ENCODE measurements at regions not wholly inside any gene's neighbourhood (a gene's known extent, or its start where the extent isn't known, plus 50 kb on each side); places are given as distances from the start of the nearest gene placed in this dataset.

DNA sequence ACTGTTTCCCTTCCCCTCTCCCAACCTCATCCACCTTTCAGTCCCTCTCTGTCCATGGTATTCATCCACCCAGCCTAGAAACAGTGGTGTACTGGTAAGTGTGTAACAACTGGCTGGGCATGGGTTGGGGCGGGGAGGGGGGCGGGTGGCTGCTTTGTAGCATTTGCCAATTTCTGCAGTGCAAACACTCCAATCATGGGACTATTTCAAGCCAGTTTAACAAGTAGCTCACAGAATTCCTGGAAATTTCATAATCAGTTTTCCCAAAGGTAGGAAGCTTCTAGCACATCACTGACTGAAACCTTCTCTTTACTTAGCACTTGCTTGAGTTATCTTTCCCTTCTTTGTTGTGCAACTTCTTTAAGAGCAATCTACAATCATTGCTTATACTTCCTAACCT, 100.8 kb upstream of the WASF3 start:
- DNase-seq (ENCODE audit: low read depth, low spot score) (no peak), ATAC-seq (no peak)
- ChIA-PET POLR2A (no interaction called here), CTCF (interaction anchor here (1.4 to 1.5 kb wide), 2 partner anchors 25 to 40 kb away, joined by 3 to 5 read pairs; no protein-coding TSS in a partner anchor), RAD21 (ENCODE audit: low non-redundant PET in 1 of 2, low total read pairs in 2 of 2, uncharacterized antibody in 2 of 2, unreplicated experiment in 2 of 2) (interaction anchor here in 1 of 2 experiments (0.6 kb wide), 1 partner anchor 25 kb away, joined by 4 read pairs; no protein-coding TSS in a partner anchor)
- Histone ChIP-seq H3K4me3 (replicated peaks in 1 of 2; ENCODE audit: low read depth in 1 of 2, low read length in 2 of 2) (no peak overlapping the region), H4K20me1 (ENCODE audit: insufficient read depth) (no peaks in the 10 kb centered on the region), H3K79me2 (ENCODE audit: insufficient read depth, low read length) (no peaks in the 10 kb centered on the region), H3K9me3 (ENCODE audit: control insufficient read depth in 1 of 2, insufficient read depth in 1 of 2, low read depth in 1 of 2, low read length in 2 of 2) (no peaks in the 10 kb centered on the region), H3K4me2 (ENCODE audit: low read length) (no peak overlapping the region), H3K27me3 (ENCODE audit: insufficient read depth, low read length) (peaks cover 19% of the 10 kb centered on the region; the same call in 1 of the 2 replicates), H3K36me3 (ENCODE audit: control insufficient read depth in 1 of 2, insufficient read depth in 2 of 2, low read length in 2 of 2) (no peaks in the 10 kb centered on the region), H3K9me2 (ENCODE audit: insufficient read depth) (no peaks in the 10 kb centered on the region), H3K9ac (ENCODE audit: low read length) (no peak overlapping the region), H3K4me1 (ENCODE audit: control insufficient read depth in 1 of 2, insufficient read depth in 2 of 2, low read length in 2 of 2) (peaks cover 3 to 8% of the 10 kb centered on the region in 2 experiments; a peak in 2 of 4 replicates), H3K27ac (ENCODE audit: low read depth, low read length) (no peak overlapping the region), H2AFZ (ENCODE audit: low read depth, low read length, poor library complexity, severe bottlenecking) (no peak overlapping the region)
- no peak for TF ChIP-seq ZNF274 (IDR thresholded peaks at IDR 0.05; ENCODE audit: low read depth, low read length)
- TF ChIP-seq YY1 (IDR thresholded peaks at IDR 0.05; ENCODE audit: extremely low read depth, insufficient replicate concordance, low read depth, low read length): no peak
- no peak for TF ChIP-seq CBX3 (IDR thresholded peaks at IDR 0.05; ENCODE audit: low read depth)
- no peak for TF ChIP-seq POLR2A (IDR thresholded peaks at IDR 0.05; ENCODE audit: borderline replicate concordance, extremely low read depth, insufficient read depth, insufficient read length)
- BruUV-seq (replicated peaks): no TSS peak
- intact Hi-C loops (cut with micrococcal nuclease): no loop called here

DNA sequence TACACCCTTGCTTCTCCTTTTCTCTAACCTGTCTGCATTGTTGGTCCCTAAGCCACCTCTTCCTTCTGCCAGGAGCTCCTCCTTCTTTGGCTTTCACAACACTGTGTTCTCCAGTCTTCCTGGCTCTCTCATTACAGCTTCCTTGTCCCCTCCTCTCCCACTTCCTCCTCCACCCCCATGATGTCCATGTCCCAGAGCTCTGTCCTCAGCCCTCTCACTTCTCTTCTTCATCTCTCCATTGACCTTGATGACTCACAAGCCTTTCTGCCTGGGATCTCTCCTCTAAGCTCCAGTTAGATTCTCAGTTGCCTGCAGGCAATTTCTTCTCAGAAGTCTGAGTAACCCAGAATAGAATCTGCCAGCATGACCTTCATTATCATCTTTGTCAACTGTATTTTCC, 100.3 kb upstream of the WASF3 start:
- no peaks in the 10 kb centered on the region for H4K20me1 ChIP-seq (ENCODE audit: insufficient read depth)

More for the DNA sequence above, 100.3 kb upstream of the WASF3 start:
- BruUV-seq (replicated peaks): no TSS peak
- peaks cover 22% of the 10 kb centered on the region; the same call in 1 of the 2 replicates for H3K27me3 ChIP-seq (ENCODE audit: insufficient read depth, low read length)
- ChIA-PET RAD21 (ENCODE audit: low non-redundant PET in 1 of 2, low total read pairs in 2 of 2, uncharacterized antibody in 2 of 2, unreplicated experiment in 2 of 2) (interaction anchor here in 1 of 2 experiments (0.6 kb wide), 1 partner anchor 25 kb away, joined by 4 read pairs; no protein-coding TSS in a partner anchor), POLR2A (no interaction called here), CTCF (interaction anchor here (1.4 to 1.5 kb wide), 2 partner anchors 25 to 39 kb away, joined by 3 to 5 read pairs; no protein-coding TSS in a partner anchor)
- intact Hi-C loops (cut with micrococcal nuclease): no loop called here
- H3K36me3 ChIP-seq (ENCODE audit: control insufficient read depth in 1 of 2, insufficient read depth in 2 of 2, low read length in 2 of 2): no peaks in the 10 kb centered on the region
- peaks cover 3 to 8% of the 10 kb centered on the region in 2 experiments; a peak in 2 of 4 replicates for H3K4me1 ChIP-seq (ENCODE audit: control insufficient read depth in 1 of 2, insufficient read depth in 2 of 2, low read length in 2 of 2)
- H3K27ac ChIP-seq (ENCODE audit: low read depth, low read length): no peak overlapping the region
- DNase-seq (ENCODE audit: low read depth, low spot score) (no peak), ATAC-seq (no peak)
- H3K9me3 ChIP-seq (ENCODE audit: control insufficient read depth in 1 of 2, insufficient read depth in 1 of 2, low read depth in 1 of 2, low read length in 2 of 2): no peaks in the 10 kb centered on the region
- no peak overlapping the region for H3K4me3 ChIP-seq (replicated peaks in 1 of 2; ENCODE audit: low read depth in 1 of 2, low read length in 2 of 2)
- H2AFZ ChIP-seq (ENCODE audit: low read depth, low read length, poor library complexity, severe bottlenecking): no peak overlapping the region
- no peak for TF ChIP-seq ELF1 (IDR thresholded peaks at IDR 0.05; ENCODE audit: borderline replicate concordance, low read depth)
- TF ChIP-seq, protein P1, sequence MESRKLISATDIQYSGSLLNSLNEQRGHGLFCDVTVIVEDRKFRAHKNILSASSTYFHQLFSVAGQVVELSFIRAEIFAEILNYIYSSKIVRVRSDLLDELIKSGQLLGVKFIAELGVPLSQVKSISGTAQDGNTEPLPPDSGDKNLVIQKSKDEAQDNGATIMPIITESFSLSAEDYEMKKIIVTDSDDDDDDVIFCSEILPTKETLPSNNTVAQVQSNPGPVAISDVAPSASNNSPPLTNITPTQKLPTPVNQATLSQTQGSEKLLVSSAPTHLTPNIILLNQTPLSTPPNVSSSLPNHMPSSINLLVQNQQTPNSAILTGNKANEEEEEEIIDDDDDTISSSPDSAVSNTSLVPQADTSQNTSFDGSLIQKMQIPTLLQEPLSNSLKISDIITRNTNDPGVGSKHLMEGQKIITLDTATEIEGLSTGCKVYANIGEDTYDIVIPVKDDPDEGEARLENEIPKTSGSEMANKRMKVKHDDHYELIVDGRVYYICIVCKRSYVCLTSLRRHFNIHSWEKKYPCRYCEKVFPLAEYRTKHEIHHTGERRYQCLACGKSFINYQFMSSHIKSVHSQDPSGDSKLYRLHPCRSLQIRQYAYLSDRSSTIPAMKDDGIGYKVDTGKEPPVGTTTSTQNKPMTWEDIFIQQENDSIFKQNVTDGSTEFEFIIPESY (IDR thresholded peaks at IDR 0.05; ENCODE audit: extremely low read depth, insufficient replicate concordance, low read length): no peak
- no peak overlapping the region for H3K9ac ChIP-seq (ENCODE audit: low read length)
- H3K4me2 ChIP-seq (ENCODE audit: low read length): no peak overlapping the region
- H3K79me2 ChIP-seq (ENCODE audit: insufficient read depth, low read length): no peaks in the 10 kb centered on the region
- no peaks in the 10 kb centered on the region for H3K9me2 ChIP-seq (ENCODE audit: insufficient read depth)
